Activated T-cell treated with anti-CD3 and anti-CD28 coated beads, Interleukin-2, amount 50 U/mL, for 72 hours (primary cell): ENCODE measurements at regions not wholly inside any gene's neighbourhood (a gene's known extent, or its start where the extent isn't known, plus 50 kb on each side); places are given as distances from the start of the nearest gene placed in this dataset.

Experiments
- ATAC-seq, 2 donors: fragments of 150-1000 bp; cut with Tn5 transposase; replicated peaks in 1 of 2; 2 replicates each; pipeline ENCODE4 v1.10.0; 2021; ENCODE audit warnings: moderate library complexity in 2 of 2, mild to moderate bottlenecking in 1 of 2
- DNase-seq, 2 donors: peaks; one replicate each; pipeline ENCODE4 v3.0.0; 2021 to 2022; ENCODE audit warnings: mixed read lengths in 1 of 2
- H3K27ac Mint-ChIP-seq: one replicate; pipeline ENCODE4 v1.8.0; 2022; ENCODE audit warnings: mild to moderate bottlenecking, moderate library complexity, mixed read lengths
- H3K27me3 Mint-ChIP-seq: one replicate; pipeline ENCODE4 v1.8.0; 2022; ENCODE audit warnings: low read depth, mixed read lengths
- H3K36me3 Mint-ChIP-seq, 2 donors: one replicate each; pipeline ENCODE4 v1.8.0; 2022; ENCODE audit warnings: mixed read lengths in 2 of 2, mild to moderate bottlenecking in 1 of 2; ENCODE audit not compliant: insufficient read depth in 2 of 2
- H3K4me1 Mint-ChIP-seq: one replicate; pipeline ENCODE4 v1.8.0; 2022; ENCODE audit warnings: low read depth, mixed read lengths
- H3K4me3 Mint-ChIP-seq, 2 donors: one replicate each; pipeline ENCODE4 v1.8.0; 2022; ENCODE audit warnings: mild to moderate bottlenecking in 2 of 2, mixed read lengths in 2 of 2, moderate library complexity in 2 of 2
- H3K9me3 Mint-ChIP-seq, 2 donors: one replicate each; pipeline ENCODE4 v1.8.0; 2022; ENCODE audit warnings: mixed read lengths in 2 of 2

DNA sequence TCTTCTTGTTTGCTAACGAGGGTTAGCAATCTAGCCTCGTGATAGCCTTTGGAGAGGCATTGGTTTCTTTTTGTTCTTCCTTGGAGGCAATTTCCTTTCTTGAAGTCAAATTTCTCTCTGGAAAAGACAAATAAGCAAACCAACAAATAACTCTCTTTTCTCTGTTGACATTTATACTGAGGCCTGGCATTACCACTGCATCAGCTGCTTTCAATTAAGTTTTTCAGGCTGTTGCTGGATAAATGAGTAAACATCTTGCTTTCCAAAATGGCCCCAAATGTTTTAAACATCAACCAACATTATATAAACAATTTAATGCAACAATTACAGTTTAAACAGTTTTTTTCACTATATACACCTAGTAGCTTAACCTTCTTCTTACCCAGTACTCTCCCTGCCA is 264.4 kb downstream of the HTR1A start:
- Mint-ChIP-seq H3K4me3 (no peak overlapping the region), H3K27ac (no peak overlapping the region), H3K4me1 (no peaks in the 10 kb centered on the region), H3K36me3 (no peaks in the 10 kb centered on the region), H3K27me3 (no peaks in the 10 kb centered on the region), H3K9me3 (peaks cover 1% of the 10 kb centered on the region in 2 donors)
- DNase-seq (no peak), ATAC-seq (no peak)

DNA sequence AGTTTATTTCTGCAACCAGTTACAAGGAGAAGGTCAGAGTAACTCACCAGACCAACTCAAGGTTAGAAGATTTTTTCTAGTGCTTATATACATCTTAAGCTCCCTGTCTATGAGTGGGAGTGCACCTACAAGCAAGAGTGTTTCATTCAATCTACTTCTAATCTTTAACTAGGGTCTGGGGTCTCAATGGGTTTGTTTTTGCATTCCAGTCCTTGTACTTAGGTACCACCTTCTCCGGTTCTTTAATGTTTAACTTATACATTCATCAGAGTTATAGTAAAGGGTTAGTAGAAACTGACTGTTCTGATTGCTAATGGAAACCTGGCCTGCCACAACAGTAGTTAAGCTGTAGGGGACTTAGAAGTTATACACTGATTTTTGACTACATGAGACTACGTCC is 271.7 kb downstream of the HTR1A start:
- Mint-ChIP-seq H3K9me3 (peaks cover 0 to 2% of the 10 kb centered on the region in 2 donors), H3K4me1 (no peaks in the 10 kb centered on the region), H3K4me3 (no peak overlapping the region), H3K27me3 (no peaks in the 10 kb centered on the region), H3K27ac (no peak overlapping the region), H3K36me3 (no peaks in the 10 kb centered on the region)
- no peak for DNase-seq
- ATAC-seq = no peak

DNA sequence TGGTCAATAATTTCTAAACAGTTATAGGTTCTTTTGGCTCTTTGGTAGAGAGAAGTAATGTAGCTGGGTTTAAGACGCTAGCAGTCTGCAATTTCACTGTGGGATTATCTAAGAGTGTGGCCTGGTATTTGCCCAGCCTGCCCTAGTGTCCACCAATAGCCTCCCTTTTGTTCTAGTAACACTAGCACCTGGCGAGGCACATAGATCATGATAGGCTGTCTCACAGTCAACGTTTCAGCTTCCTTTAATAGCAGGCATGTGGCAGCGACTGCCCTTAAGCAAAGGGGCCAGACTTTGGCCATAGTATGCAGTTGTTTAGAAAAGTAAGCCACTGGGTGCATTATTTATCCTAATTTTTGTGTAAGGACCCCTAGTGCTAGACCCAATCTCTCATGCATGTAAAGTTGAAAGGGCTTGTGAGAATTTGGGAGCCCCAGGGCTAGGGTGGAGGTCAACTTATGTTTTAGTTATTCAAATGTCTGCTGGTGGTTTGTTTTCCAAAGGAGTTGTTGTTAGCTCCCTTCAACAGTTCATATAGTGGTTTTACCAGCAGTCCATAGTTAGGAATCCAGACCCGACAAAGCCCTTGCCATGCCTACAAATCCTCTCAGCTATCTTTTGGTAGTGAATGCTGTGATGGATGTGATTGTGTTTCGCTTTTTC is 274.3 kb downstream of the HTR1A start:
- Mint-ChIP-seq H3K9me3 (peaks cover 0 to 2% of the 10 kb centered on the region in 2 donors), H3K4me3 (no peak overlapping the region), H3K4me1 (no peaks in the 10 kb centered on the region), H3K27ac (no peak overlapping the region), H3K27me3 (no peaks in the 10 kb centered on the region), H3K36me3 (no peaks in the 10 kb centered on the region)
- DNase-seq (no peak), ATAC-seq (no peak)

DNA sequence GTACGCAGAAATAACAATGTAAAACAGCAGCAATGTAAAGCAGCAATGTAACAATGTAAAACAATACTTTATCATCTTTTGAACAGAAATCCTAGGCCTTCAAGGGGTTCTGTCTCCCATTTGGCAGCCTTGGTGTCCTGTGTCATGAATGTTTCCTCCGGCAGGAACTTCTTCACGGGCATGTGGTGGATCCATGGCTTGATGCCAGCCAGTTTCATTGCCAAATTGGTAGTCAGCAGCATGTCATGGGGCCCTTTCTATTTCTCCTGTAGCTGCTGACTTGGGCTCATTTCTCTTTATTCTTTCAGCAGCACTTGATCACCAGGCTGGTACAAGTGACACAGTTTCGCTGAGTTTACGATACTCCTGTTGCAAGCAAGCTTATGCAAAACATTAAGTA is 275.3 kb downstream of the HTR1A start:
- no peak overlapping the region for H3K27ac Mint-ChIP-seq
- no peak overlapping the region for H3K4me3 Mint-ChIP-seq
- DNase-seq = no peak
- H3K9me3 Mint-ChIP-seq = peaks cover 0 to 2% of the 10 kb centered on the region in 2 donors
- ATAC-seq = no peak
- no peaks in the 10 kb centered on the region for H3K4me1 Mint-ChIP-seq
- no peaks in the 10 kb centered on the region for H3K36me3 Mint-ChIP-seq
- no peaks in the 10 kb centered on the region for H3K27me3 Mint-ChIP-seq

DNA sequence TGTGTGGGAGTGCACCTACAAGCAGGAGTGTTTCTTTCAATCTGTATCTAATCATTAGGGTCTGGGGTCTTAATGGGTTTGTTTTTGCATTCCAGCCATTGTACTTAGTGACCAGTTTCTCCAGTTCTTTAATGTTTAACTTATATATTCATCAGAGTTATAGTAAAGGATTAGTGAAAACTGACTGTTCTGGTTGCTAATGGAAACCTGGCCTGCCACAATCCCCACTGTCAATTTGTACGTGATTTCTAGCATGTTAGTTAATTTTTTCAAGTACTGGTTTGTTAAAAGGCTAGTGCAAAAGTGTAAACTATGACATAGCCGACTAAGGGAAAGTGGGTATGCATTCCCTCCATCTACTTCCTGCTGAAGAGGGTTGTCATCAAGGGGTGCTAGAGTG is 276.1 kb downstream of the HTR1A start:
- DNase-seq (no peak), ATAC-seq (no peak)
- H3K36me3 Mint-ChIP-seq = no peaks in the 10 kb centered on the region
- H3K4me3 Mint-ChIP-seq = no peak overlapping the region
- H3K4me1 Mint-ChIP-seq = no peaks in the 10 kb centered on the region
- no peak overlapping the region for H3K27ac Mint-ChIP-seq
- H3K27me3 Mint-ChIP-seq = no peaks in the 10 kb centered on the region
- H3K9me3 Mint-ChIP-seq = no peaks in the 10 kb centered on the region

DNA sequence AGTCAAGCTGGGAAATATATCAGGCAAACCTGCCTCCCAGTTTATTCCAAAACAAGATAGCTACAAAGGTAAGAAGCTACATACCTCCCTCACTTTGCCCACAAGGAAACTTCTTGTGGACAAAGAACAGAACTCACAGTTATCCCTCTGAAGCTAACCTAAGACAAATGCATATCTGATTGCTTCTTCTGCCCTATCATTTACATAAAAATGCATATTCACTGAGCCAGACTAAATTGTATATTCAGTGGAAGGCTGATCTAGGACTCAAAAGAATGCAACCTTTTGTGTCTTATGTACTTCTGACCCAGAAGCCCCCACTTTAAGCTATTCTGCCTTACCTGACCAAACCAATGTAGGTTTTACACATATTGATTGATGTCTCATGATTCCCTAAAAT is 276.8 kb downstream of the HTR1A start:
- ATAC-seq (no peak), DNase-seq (no peak)
- Mint-ChIP-seq H3K27ac (no peak overlapping the region), H3K36me3 (no peaks in the 10 kb centered on the region), H3K4me3 (no peak overlapping the region), H3K4me1 (no peaks in the 10 kb centered on the region), H3K27me3 (no peaks in the 10 kb centered on the region), H3K9me3 (no peaks in the 10 kb centered on the region)

DNA sequence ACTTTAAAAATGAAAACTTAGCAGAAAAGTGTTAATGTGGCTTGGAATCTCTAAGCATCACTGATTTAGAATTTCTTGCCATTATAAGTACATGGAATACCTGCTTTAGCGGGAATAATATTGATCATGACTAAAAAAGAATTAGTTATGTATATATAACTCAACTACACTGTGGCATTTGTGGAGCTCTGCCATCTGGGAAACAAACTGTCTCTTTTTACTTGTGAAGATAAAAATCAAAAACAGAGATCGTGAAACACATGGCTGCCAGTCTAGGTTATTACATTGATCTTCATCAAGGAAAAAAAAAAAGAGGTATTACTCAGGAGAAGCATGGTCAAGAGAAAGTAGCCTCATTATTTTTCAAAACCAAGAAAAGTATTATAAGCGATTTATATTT is 287.4 kb downstream of the HTR1A start:
- H3K4me1 Mint-ChIP-seq = no peaks in the 10 kb centered on the region
- ATAC-seq (no peak), DNase-seq (no peak)
- H3K4me3 Mint-ChIP-seq = no peak overlapping the region
- peaks cover 10 to 11% of the 10 kb centered on the region in 2 donors for H3K9me3 Mint-ChIP-seq
- H3K36me3 Mint-ChIP-seq = no peaks in the 10 kb centered on the region
- H3K27ac Mint-ChIP-seq = no peak overlapping the region
- no peaks in the 10 kb centered on the region for H3K27me3 Mint-ChIP-seq

DNA sequence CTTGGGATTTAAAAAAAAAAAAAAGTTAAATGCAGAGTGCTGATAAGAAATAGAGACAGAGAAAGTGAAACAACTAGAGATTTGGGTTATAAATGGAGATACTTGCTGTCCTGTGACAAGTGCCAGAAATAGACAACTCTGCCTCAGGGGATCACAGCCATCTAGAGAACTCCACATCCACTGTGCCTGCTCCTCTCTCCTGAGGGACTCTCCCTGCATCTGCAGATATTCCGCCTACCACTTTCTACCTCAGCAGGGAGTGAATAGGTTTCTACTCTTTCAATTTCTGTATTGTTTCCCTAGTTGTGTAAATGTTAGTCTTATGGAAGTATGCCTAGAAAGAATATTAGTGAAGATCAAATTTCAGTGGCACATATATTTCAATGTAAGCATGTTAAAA is 307.2 kb downstream of the HTR1A start:
- Mint-ChIP-seq H3K27ac (no peak overlapping the region), H3K9me3 (peaks cover 5% of the 10 kb centered on the region in 2 donors), H3K36me3 (no peaks in the 10 kb centered on the region), H3K27me3 (no peaks in the 10 kb centered on the region), H3K4me1 (no peaks in the 10 kb centered on the region), H3K4me3 (no peak overlapping the region)
- DNase-seq (no peak), ATAC-seq (no peak)

DNA sequence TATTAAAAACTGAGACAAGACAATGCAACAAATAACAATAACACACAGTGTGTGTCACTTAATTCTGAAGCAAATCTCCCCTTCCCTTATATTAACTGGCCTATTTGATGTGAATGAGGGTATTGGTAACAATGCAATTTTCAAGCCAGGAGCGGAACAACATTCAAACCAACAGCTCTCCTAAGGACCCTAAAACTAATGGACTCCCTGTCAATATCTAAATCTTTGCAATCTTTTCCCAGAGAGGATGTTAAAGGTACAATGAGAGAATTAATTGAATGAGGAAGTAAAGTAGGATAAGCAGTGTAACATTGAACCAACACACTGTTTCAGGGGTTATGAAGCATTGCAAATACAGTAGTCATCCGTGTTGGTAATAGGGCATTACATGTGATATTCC is 311.7 kb downstream of the HTR1A start:
- no peak overlapping the region for H3K4me3 Mint-ChIP-seq
- DNase-seq (no peak), ATAC-seq (no peak)
- no peaks in the 10 kb centered on the region for H3K27me3 Mint-ChIP-seq
- no peaks in the 10 kb centered on the region for H3K4me1 Mint-ChIP-seq
- H3K9me3 Mint-ChIP-seq = peaks cover 8 to 9% of the 10 kb centered on the region in 2 donors
- no peaks in the 10 kb centered on the region for H3K36me3 Mint-ChIP-seq
- no peak overlapping the region for H3K27ac Mint-ChIP-seq

DNA sequence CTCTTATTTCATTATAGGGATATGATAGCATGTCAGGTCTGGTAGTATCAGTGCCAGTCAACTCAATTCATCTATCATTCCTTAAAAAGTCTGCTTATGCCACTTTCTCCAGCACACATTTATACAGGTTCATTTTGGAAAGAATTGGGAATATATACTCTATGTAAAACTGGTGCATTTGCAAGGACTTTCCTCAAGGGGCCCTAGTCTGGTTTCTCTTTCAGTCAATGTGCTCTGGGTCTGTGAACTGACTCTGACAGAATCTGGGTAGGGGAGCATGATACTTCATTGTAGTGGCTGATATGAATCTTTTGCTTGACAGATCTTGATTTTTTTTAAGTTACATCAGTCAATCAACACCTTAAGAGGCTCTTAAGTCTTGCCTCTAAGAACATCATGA is 313.9 kb downstream of the HTR1A start:
- Mint-ChIP-seq H3K4me3 (no peak overlapping the region), H3K27me3 (no peaks in the 10 kb centered on the region), H3K9me3 (peaks cover 11 to 13% of the 10 kb centered on the region in 2 donors), H3K27ac (no peak overlapping the region), H3K4me1 (no peaks in the 10 kb centered on the region), H3K36me3 (no peaks in the 10 kb centered on the region)
- no peak for ATAC-seq
- no peak for DNase-seq

DNA sequence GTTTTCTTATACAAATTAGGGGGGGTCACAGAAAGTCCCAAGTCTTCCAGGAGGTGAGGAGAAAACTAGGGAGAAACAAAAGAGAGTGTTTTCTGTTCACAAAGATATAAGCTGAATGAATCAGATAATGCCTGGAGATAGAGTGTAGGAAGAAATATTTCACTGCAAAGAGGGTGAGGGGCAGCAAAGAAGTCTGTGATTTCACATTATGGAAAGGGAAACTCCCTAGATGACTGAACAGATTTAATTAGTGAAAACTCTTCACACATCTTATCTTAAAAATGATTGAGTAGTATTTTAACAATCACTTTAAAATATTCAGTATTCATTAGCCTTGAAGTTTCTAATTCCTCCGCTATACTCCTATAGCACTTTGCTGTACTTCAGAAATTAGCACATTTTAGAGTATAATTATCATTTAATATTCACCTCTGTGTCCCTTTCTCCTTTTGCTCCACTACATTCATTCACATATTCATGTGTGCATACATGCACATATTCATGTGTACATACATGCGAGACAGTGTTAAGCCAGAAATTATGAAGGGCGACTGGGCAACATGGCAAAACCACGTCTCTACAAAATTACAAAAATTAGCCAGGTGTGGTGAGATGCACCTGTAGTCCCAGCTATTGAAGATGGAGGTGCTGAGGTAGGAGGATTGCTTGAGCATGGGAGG is 332.2 kb downstream of the HTR1A start:
- H3K36me3 Mint-ChIP-seq = no peaks in the 10 kb centered on the region
- no peaks in the 10 kb centered on the region for H3K4me1 Mint-ChIP-seq
- peaks cover 10 to 11% of the 10 kb centered on the region in 2 donors for H3K9me3 Mint-ChIP-seq
- H3K27ac Mint-ChIP-seq = no peak overlapping the region
- DNase-seq = no peak
- no peaks in the 10 kb centered on the region for H3K27me3 Mint-ChIP-seq
- ATAC-seq = no peak
- H3K4me3 Mint-ChIP-seq = no peak overlapping the region

DNA sequence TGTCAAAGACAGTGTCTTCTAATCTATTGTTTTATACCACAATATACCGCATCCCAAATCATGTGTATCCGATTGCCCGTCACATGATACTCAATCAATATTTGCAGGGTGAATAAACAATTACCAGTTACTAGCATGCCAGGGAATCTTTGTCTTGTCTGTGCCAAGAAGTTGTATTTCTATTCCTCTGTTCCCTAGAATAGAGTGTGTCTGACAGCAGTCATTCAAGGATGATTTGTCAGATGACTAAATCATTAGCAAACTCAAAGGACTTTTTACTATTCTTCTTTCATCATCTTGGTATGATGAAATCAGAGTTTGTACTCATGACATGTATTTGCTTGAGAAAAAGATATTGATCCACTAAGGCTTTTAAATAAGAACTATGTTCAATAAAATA is 348.8 kb downstream of the HTR1A start:
- Mint-ChIP-seq H3K9me3 (peaks cover 2% of the 10 kb centered on the region in 2 donors), H3K36me3 (no peaks in the 10 kb centered on the region), H3K4me1 (no peaks in the 10 kb centered on the region), H3K4me3 (no peak overlapping the region), H3K27ac (no peak overlapping the region), H3K27me3 (no peaks in the 10 kb centered on the region)
- DNase-seq = no peak
- no peak for ATAC-seq

DNA sequence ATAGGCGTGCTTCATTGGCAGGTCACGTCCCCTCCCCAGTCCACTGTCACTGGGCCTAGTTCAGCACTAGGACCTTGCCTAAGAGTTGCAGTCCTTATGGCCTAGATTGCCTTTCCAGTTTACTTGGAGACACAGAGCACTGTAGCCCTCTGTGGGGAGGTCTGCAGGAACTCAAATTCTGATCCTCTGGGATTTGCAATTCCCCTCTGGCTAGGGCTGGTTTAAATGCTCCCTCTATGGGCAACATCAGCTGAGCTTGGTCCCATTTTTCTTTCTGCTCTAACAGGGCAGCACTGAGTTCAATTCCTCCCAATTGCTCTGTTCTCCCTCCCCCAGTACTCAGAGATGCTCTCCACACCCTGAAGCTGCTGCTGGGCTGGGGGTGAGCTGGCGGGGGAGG is 358.2 kb downstream of the HTR1A start:
- DNase-seq (no peak), ATAC-seq (no peak)
- Mint-ChIP-seq H3K27ac (no peak overlapping the region), H3K4me3 (no peak overlapping the region), H3K36me3 (no peaks in the 10 kb centered on the region), H3K27me3 (no peaks in the 10 kb centered on the region), H3K9me3 (peaks cover 6 to 7% of the 10 kb centered on the region in 2 donors), H3K4me1 (no peaks in the 10 kb centered on the region)

DNA sequence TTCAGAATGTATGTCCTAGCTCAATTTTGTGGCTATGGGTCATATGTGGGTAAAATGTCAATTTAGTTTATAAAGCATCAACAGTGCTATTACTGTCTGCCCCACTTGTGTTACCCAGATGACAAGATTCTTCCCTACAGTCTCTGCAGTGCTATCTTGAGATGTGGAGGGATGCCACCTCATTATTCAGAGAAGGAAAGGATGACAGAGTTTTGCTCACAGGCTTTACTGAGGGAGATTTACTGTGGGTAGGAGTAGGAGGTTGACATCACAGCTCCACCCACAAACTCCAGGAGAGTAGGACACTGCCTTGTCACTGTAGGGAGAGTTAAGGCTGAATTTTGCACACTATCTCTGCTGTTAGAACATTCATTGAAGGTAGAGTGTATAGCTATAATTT is 359.3 kb downstream of the HTR1A start:
- peaks cover 6 to 7% of the 10 kb centered on the region in 2 donors for H3K9me3 Mint-ChIP-seq
- H3K36me3 Mint-ChIP-seq = no peaks in the 10 kb centered on the region
- no peaks in the 10 kb centered on the region for H3K27me3 Mint-ChIP-seq
- no peak for ATAC-seq
- H3K27ac Mint-ChIP-seq = no peak overlapping the region
- H3K4me3 Mint-ChIP-seq = no peak overlapping the region
- H3K4me1 Mint-ChIP-seq = no peaks in the 10 kb centered on the region
- DNase-seq = no peak
